GM20000 (cell line): ENCODE measurements at regions not wholly inside any gene's neighbourhood (a gene's known extent, or its start where the extent isn't known, plus 50 kb on each side); places are given as distances from the start of the nearest gene placed in this dataset.

Experiments used
- DNase-seq: peaks from one replicate; pipeline ENCODE4 v3.0.0; 2012; ENCODE audit warnings: low spot score
- TF ChIP-seq, protein P1 (sequence below): IDR thresholded peaks from 2 replicates; pipeline ENCODE4 v1.5.1; 2012; ENCODE audit warnings: mild to moderate bottlenecking, control low read depth; ENCODE audit errors: extremely low read depth, missing control alignments

DNA sequence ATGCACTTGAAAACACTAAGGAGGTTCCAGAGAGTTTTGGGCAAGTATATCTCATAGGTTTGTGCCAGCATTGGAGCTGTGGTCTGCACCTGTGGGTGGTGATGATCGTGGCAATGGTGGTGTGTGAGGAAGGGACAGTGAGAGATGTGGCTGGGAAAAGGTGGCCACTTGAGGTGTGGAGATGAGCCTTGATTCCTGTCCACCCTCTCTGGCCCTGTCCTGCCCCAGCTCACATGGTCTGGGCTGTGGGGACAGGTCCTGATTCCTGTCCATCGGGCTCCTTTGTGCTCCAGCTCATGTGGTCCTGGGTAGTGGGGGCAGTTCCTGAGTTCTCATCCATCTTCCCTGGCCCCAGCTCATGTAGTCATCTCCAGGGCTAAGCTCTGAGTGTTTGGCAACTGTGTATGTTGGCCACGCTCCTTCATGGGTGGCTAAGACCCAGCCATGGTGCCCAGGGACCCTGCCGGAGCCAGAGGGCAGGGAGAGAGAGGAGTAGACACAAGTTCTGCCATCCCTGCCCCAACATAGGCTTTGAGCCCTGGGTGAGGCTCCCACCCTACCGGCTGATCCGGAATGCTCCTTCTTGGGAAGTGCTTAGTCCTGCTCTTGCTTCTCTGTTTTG, 294.4 kb upstream of the HDAC4 start:
- TF ChIP-seq, protein P1, sequence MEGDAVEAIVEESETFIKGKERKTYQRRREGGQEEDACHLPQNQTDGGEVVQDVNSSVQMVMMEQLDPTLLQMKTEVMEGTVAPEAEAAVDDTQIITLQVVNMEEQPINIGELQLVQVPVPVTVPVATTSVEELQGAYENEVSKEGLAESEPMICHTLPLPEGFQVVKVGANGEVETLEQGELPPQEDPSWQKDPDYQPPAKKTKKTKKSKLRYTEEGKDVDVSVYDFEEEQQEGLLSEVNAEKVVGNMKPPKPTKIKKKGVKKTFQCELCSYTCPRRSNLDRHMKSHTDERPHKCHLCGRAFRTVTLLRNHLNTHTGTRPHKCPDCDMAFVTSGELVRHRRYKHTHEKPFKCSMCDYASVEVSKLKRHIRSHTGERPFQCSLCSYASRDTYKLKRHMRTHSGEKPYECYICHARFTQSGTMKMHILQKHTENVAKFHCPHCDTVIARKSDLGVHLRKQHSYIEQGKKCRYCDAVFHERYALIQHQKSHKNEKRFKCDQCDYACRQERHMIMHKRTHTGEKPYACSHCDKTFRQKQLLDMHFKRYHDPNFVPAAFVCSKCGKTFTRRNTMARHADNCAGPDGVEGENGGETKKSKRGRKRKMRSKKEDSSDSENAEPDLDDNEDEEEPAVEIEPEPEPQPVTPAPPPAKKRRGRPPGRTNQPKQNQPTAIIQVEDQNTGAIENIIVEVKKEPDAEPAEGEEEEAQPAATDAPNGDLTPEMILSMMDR = no peak
- no peak for DNase-seq

GRCh38 chr2:239694487-239694886, 293.7 kb upstream of the HDAC4 start:
- TF ChIP-seq, protein P1 = no peak
- DNase-seq = no peak

DNA sequence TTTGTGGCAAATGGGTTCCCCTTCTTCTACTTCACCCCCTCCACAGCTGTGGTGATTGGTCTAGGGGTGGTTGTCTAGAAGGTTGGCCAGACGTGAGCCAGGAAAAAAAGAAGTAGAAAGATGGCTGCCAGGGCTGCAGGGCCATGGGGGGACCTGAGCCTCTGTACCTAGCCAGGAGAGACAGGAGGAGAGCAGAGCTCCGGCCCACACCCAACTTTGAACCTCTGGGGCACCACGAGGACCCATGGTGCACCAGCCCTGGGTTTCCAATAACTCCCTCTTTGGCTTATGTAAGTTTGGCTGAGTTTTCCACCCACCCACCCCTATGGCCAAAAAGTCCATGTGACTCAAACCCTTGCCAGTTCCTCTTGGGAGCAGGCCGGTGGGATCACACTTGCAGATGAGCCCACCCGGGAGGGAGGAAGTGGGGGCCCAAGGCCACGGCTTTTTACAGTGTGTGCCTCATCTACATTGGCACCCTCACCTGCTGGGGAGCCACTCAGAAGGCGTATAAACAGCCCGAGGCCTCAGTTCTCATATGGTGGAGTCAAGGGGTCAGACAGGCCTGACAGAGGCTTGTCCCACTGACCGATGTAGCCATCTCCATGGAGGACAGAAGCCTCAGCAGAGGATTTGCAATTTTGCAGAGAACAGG, 293.1 kb upstream of the HDAC4 start:
- no peak for DNase-seq
- TF ChIP-seq, protein P1 = no peak

- no peak for DNase-seq
- TF ChIP-seq, protein P1 = no peak
These were observed 292.5 kb upstream of the HDAC4 start for GRCh38 chr2:239693330-239693729.

DNA sequence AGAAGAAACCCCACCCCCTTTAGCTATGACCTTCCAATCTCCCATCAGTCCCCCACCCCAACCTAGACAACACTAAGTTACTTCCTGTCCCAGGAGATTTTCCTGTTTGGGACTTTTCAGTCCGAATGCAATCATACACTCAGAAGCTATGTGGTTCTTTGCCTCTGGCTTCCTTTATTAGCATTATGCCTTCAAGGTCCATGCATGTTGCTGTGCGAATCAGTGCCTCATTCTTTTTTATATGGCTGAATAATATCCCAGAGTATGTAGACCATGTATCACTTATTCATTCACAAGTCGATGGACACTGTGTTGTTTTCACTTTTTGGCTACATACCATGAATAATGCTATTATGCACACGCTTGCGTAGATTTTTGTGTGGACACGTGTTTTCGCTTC, 292.1 kb upstream of the HDAC4 start:
- no peak for DNase-seq
- TF ChIP-seq, protein P1 = no peak

GRCh38 chr2:239692362-239692851, 291.6 kb upstream of the HDAC4 start:
- no peak for DNase-seq
- TF ChIP-seq, protein P1 = no peak

DNA sequence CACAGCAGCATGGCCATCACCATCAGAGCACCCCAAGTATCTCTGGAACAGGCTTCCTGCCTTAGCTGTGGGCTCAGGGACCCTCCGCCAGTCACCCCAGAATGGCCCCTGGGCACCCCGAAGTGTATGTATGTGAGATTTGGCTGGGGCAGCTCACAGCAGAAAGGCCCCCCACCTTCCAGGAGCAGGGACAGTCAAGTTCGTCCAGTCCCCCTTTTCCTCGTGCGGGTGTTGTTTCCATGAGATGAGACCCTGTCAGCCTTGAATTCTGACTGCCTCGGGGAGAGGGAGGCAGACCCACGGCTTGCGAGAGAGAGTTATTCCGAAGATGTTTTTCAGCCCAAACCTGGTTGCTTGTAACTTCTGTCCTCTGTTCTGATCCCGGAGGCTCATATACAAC, 290.9 kb upstream of the HDAC4 start:
- TF ChIP-seq, protein P1 = no peak
- no peak for DNase-seq
